Uterus (tissue), 2 donors: ENCODE measurements at regions not wholly inside any gene's neighbourhood (a gene's known extent, or its start where the extent isn't known, plus 50 kb on each side); places are given as distances from the start of the nearest gene placed in this dataset.

Experiments
- POLR2A ChIP-seq, 2 donors: fragments of 450-650 bp; IDR thresholded peaks; one replicate each; pipeline ENCODE4 v1.6.1; 2016; ENCODE audit warnings: antibody characterized with exemption in 2 of 2, mild to moderate bottlenecking in 1 of 2, moderate library complexity in 1 of 2
- TF ChIP-seq, protein P1 (sequence below), 4 experiments: fragments of 200-600 bp in 2 of 4; fragments of 450-650 bp in 2 of 4; sonication (generic) in 2 of 4; IDR thresholded peaks; one replicate each; pipeline ENCODE4 v1.5.1; 2016 to 2019; ENCODE audit warnings: antibody characterized with exemption in 4 of 4, mild to moderate bottlenecking in 2 of 4, moderate library complexity in 1 of 4

DNA sequence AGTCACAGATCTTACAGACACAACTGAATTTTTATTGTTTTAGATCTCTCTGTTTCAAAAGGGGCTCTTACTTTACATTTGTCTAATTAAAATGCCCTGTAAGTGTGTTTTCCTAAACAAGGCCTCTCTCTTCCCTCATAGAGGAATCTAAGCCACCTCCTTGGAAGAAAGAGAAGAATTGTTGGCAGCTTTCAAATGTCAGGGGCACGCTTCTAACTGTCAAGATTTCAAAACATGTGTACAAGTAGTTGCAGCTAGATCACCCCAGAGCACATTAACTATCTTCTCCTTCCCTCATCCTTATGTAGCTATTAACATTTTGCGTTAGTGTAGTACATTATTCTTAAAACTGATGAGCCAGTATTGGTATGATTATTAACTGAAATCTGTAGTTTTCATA is 266.5 kb upstream of the BOD1L1 start:
- TF ChIP-seq, protein P1, sequence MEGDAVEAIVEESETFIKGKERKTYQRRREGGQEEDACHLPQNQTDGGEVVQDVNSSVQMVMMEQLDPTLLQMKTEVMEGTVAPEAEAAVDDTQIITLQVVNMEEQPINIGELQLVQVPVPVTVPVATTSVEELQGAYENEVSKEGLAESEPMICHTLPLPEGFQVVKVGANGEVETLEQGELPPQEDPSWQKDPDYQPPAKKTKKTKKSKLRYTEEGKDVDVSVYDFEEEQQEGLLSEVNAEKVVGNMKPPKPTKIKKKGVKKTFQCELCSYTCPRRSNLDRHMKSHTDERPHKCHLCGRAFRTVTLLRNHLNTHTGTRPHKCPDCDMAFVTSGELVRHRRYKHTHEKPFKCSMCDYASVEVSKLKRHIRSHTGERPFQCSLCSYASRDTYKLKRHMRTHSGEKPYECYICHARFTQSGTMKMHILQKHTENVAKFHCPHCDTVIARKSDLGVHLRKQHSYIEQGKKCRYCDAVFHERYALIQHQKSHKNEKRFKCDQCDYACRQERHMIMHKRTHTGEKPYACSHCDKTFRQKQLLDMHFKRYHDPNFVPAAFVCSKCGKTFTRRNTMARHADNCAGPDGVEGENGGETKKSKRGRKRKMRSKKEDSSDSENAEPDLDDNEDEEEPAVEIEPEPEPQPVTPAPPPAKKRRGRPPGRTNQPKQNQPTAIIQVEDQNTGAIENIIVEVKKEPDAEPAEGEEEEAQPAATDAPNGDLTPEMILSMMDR (IDR thresholded peaks at IDR 0.05): no peak
- no peak for TF ChIP-seq POLR2A (IDR thresholded peaks at IDR 0.05)
